ENCODE measurements at regions not wholly inside any gene's neighbourhood (a gene's known extent, or its start where the extent isn't known, plus 50 kb on each side); places are given as distances from the start of the nearest gene placed in this dataset.
A peak's percentile ranks its signal among the peaks of the same experiment; 100 is the strongest.

DNA sequence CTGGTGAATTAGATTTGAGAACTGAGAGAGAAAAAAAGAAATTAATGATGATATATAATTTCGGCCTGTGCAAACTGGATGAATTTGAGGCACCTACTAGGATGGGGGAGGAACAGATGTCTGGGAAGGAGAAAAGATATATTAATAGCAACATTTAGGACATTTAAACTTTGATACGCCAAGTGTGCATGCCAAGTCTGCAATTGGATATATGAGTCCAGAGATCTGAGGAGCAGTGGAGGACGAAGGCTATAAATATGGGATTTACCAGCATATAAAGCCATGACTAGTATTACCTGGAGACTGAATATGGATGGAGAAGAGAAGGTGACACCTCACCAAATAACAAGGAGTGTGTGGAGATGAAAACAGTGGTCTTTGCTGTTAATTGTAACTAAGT lies 272.6 kb upstream of the HSF2 start:
- H3K27ac ChIP-seq = peak overlapping the region; percentile 7; the same call in 1 of the 2 replicates
- TF ChIP-seq, protein P1, sequence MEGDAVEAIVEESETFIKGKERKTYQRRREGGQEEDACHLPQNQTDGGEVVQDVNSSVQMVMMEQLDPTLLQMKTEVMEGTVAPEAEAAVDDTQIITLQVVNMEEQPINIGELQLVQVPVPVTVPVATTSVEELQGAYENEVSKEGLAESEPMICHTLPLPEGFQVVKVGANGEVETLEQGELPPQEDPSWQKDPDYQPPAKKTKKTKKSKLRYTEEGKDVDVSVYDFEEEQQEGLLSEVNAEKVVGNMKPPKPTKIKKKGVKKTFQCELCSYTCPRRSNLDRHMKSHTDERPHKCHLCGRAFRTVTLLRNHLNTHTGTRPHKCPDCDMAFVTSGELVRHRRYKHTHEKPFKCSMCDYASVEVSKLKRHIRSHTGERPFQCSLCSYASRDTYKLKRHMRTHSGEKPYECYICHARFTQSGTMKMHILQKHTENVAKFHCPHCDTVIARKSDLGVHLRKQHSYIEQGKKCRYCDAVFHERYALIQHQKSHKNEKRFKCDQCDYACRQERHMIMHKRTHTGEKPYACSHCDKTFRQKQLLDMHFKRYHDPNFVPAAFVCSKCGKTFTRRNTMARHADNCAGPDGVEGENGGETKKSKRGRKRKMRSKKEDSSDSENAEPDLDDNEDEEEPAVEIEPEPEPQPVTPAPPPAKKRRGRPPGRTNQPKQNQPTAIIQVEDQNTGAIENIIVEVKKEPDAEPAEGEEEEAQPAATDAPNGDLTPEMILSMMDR (IDR thresholded peaks at IDR 0.05) = no peak
- no peak for TF ChIP-seq ZFX (IDR thresholded peaks at IDR 0.05; ENCODE audit: borderline replicate concordance)

DNA sequence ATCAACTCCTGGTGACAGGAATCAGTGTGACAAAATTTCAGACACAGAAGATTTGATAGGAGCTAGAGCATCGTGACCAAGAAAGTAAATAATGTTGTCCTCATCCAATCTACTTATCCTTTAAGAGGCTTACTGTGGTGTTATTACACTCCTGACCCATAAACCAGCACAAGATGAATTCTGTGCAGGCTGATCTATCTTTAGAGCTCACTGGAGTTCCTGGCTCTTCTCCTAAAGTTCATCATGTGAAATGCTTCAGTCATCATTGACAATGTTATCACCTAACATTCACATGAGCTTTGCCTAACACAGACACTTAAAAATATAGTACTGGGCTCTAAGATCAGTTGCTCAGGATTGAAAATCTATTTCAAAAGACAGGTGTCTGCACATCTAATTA lies 271.0 kb upstream of the HSF2 start:
- TF ChIP-seq, protein P1 (IDR thresholded peaks at IDR 0.05) = no peak
- TF ChIP-seq ZFX (IDR thresholded peaks at IDR 0.05; ENCODE audit: borderline replicate concordance) = no peak
- no peak overlapping the region for H3K27ac ChIP-seq

GRCh38 chr6:122129313-122130025 lies 270.0 kb upstream of the HSF2 start:
- TF ChIP-seq ZFX (IDR thresholded peaks at IDR 0.05; ENCODE audit: borderline replicate concordance) = no peak
- no peak overlapping the region for H3K27ac ChIP-seq

DNA sequence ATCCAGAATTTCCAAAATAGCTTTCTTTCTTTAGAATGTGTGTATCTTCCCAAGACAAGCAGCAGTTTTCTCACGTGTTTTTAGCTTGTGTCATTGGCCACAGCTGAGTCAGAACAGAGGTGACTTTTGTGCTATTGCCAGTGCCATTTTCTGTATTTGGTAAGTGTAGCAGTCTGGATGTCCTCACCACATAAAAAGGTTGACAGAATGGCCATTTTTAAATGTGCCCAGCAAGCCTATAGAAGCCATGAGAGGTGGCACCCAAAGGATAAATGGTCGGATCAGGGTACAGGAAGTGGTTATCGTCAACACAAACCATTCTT lies 269.5 kb upstream of the HSF2 start:
- no peak for TF ChIP-seq ZFX (IDR thresholded peaks at IDR 0.05; ENCODE audit: borderline replicate concordance)
- TF ChIP-seq, protein P1 (IDR thresholded peaks at IDR 0.05) = no peak
- no peak overlapping the region for H3K27ac ChIP-seq

- TF ChIP-seq, protein P1 (IDR thresholded peaks at IDR 0.05) = no peak
- TF ChIP-seq ZFX (IDR thresholded peaks at IDR 0.05; ENCODE audit: borderline replicate concordance) = no peak
- H3K27ac ChIP-seq = no peak overlapping the region
These were observed 268.9 kb upstream of the HSF2 start for GRCh38 chr6:122130518-122130917.

DNA sequence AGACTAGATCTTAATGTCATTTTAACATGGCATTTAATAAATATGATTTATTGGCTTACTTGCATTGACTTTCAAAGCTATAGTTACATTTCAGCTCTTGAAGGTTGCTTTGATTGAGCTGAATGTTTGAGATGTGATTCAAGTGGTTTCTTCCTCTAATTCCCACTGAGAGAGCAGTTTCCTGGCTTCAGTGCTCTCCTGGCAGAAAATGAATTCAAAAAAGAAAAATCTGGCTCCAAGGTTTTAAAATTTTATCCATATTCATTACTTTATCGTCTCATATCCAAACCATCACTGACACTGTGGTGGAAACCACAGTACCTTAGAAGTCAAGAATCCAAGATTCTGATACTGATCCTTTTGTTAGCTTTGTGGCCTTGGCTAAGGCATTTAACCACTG lies 263.1 kb upstream of the HSF2 start:
- TF ChIP-seq ZFX (IDR thresholded peaks at IDR 0.05; ENCODE audit: borderline replicate concordance) = no peak
- TF ChIP-seq, protein P1 (IDR thresholded peaks at IDR 0.05) = no peak
- H3K27ac ChIP-seq = no peak overlapping the region

- TF ChIP-seq, protein P1 (IDR thresholded peaks at IDR 0.05) = no peak
- TF ChIP-seq ZFX (IDR thresholded peaks at IDR 0.05; ENCODE audit: borderline replicate concordance) = no peak
- H3K27ac ChIP-seq = no peak overlapping the region
These were observed 259.4 kb upstream of the HSF2 start for GRCh38 chr6:122140031-122140430.

- TF ChIP-seq, protein P1 (IDR thresholded peaks at IDR 0.05) = no peak
- no peak for TF ChIP-seq ZFX (IDR thresholded peaks at IDR 0.05; ENCODE audit: borderline replicate concordance)
These were observed 258.2 kb upstream of the HSF2 start for GRCh38 chr6:122141246-122141645.

More at GRCh38 chr6:122141246-122141645, 258.2 kb upstream of the HSF2 start:
- no peak overlapping the region for H3K27ac ChIP-seq
